Kidney epithelial cell (primary cell): ENCODE measurements at regions not wholly inside any gene's neighbourhood (a gene's known extent, or its start where the extent isn't known, plus 50 kb on each side); places are given as distances from the start of the nearest gene placed in this dataset.

Experiments used
- DNase-seq: peaks from one replicate; pipeline ENCODE4 v3.0.0-alpha.2; 2010; ENCODE audit warnings: low read depth
- H3K27me3 ChIP-seq: 2 replicates; pipeline ENCODE4 v1.6.0; 2011; ENCODE audit warnings: low read length; ENCODE audit not compliant: control insufficient read depth, insufficient read depth
- H3K36me3 ChIP-seq: 2 replicates; pipeline ENCODE4 v1.5.1; 2011; ENCODE audit warnings: low read length; ENCODE audit not compliant: control insufficient read depth, insufficient read depth
- H3K4me3 ChIP-seq: 2 replicates; pipeline ENCODE4 v1.5.1; 2011; ENCODE audit warnings: low read depth, mild to moderate bottlenecking, control low read depth, low read length
- TF ChIP-seq, protein P1 (sequence below): IDR thresholded peaks from 2 replicates; pipeline ENCODE4 v1.5.1; 2011; ENCODE audit warnings: mild to moderate bottlenecking, moderate library complexity, low read length, control low read depth, inconsistent platforms; ENCODE audit not compliant: insufficient read depth, poor library complexity, severe bottlenecking

DNA sequence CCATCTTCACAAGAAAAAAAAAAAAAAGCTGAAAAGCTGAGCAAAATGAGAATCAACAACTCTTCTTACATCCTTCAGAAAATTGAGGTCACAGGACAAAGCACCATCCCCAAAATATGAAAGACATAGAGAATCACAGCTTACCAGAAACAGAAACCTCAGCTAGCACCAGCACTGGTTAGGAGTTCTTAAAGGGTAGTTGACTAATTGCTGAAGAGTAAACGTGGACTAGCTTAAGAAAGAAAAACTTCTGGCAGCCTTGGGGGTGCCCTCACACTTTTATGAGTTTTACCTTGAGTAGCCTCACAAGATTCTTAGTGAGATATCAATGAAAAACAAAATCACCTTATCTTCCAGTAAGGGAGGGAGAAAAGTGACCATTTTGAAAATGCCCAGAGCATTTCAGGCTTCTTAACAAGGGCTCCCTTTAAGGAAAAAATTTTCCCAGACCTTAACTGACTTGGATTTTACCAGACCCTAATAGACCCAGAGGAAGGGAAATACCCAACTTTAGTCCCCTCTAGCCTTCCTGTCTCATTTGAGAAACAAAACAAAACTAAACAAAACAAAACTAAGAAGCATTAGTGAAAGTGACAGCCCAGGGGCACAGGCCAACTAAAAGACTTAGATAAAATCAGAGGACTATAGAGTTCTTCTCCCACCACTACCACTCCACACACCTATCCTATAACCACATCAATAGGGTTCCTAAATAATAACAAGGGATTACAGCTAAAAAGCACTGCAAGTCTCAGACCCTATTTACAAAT, 888.6 kb downstream of the DIAPH3 start:
- TF ChIP-seq, protein P1, sequence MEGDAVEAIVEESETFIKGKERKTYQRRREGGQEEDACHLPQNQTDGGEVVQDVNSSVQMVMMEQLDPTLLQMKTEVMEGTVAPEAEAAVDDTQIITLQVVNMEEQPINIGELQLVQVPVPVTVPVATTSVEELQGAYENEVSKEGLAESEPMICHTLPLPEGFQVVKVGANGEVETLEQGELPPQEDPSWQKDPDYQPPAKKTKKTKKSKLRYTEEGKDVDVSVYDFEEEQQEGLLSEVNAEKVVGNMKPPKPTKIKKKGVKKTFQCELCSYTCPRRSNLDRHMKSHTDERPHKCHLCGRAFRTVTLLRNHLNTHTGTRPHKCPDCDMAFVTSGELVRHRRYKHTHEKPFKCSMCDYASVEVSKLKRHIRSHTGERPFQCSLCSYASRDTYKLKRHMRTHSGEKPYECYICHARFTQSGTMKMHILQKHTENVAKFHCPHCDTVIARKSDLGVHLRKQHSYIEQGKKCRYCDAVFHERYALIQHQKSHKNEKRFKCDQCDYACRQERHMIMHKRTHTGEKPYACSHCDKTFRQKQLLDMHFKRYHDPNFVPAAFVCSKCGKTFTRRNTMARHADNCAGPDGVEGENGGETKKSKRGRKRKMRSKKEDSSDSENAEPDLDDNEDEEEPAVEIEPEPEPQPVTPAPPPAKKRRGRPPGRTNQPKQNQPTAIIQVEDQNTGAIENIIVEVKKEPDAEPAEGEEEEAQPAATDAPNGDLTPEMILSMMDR = no peak
- Histone ChIP-seq H3K27me3 (no peaks in the 10 kb centered on the region), H3K4me3 (no peak overlapping the region), H3K36me3 (no peaks in the 10 kb centered on the region)
- DNase-seq = no peak

DNA sequence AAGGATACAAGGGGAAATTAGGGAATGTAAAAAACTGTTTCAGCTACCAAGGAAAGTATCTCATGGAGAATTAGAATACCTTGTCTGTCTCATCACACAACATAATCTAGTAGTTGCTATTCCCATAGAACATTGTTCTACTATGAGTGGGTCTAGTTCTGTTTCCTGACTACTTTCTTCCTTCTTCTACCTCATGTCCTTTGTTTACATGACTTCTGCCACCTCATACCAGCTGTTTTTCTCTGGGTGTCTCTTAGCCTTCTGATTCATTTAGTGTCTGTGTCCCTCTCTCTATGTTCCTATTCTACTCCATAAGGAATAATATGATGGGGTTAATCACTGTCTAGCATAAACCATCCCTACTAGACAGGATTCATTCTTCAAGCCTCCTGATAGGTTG, 887.3 kb downstream of the DIAPH3 start:
- TF ChIP-seq, protein P1 = no peak
- Histone ChIP-seq H3K27me3 (no peaks in the 10 kb centered on the region), H3K36me3 (no peaks in the 10 kb centered on the region), H3K4me3 (no peak overlapping the region)
- no peak for DNase-seq

DNA sequence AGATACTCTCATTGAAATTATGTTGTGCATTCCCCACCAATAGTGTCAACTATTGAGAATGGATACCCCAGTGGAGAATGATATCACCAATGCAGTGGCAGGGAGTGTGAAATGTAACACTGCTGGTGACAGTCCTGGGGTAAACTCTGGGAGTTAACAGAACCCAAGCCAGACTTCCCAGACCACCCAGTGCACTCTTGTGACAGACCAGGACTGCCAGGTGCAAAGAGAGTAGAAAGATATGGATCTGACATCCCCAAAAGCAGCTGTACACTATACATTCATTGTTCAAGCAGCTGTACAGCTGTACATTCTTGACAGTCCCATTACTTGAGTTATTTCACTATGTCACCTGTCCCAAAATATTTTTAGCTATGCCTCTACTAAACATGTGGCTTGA, 886.6 kb downstream of the DIAPH3 start:
- no peak overlapping the region for H3K4me3 ChIP-seq
- no peaks in the 10 kb centered on the region for H3K36me3 ChIP-seq
- H3K27me3 ChIP-seq = no peaks in the 10 kb centered on the region
- TF ChIP-seq, protein P1 = no peak
- DNase-seq = no peak

DNA sequence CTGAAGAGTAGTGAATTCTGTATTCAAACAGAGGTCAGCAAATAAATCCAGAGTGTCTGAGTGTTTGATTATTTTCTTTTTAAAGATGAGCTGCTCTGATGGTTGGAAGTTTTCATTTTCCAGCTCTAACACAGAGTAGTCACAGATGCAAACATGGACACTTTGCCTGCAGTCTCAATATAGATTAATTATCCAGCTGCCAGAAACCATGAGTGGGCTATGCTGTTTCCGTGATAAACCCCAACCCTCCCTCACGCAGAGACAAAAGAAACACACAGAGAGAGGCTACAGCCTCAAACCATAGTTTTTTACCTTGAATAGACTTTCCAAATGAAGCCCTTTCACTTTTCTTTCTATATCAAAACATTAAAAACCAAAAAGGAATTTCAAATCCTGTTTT, 884.7 kb downstream of the DIAPH3 start:
- H3K4me3 ChIP-seq = no peak overlapping the region
- DNase-seq = no peak
- no peaks in the 10 kb centered on the region for H3K27me3 ChIP-seq
- TF ChIP-seq, protein P1 = no peak
- H3K36me3 ChIP-seq = no peaks in the 10 kb centered on the region

DNA sequence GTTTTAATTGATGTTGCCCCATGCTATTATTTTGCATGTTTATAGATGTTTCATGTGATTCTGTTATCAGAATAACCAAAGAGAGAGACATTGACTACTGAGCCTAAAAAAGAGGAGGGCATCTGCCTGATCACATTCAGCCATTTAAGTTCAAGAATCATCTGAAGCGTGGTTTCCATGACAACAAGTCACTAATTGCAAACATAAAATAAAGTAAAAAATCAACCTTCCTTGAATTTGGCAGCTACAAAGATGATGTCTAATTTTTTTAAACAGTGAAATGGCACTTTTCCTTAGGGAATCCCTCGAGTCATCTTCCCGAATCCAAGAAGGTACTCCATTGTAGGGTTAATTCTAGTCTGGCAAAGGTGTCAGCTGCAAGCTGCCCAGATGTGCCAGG, 884.2 kb downstream of the DIAPH3 start:
- no peaks in the 10 kb centered on the region for H3K36me3 ChIP-seq
- no peak overlapping the region for H3K4me3 ChIP-seq
- no peaks in the 10 kb centered on the region for H3K27me3 ChIP-seq
- TF ChIP-seq, protein P1 = no peak
- no peak for DNase-seq

DNA sequence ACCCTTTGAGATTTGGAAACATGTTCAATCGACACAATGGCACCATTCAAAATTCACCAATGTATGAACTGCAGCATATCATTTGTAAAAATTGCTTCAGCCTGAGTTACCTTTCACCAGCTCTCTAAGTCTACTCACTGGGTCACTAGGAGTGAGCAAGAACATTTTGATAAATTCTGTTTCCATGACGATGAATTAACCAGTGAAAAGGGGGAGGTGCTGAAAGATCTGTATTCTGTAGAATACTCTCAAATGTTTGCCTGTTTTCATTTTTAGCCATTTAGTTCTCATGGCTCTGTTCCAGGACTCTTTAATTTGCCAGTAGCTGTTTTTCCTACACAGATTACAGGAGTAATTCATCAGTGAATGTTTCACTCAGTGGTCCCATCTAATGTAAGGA, 883.4 kb downstream of the DIAPH3 start:
- no peaks in the 10 kb centered on the region for H3K36me3 ChIP-seq
- DNase-seq = no peak
- TF ChIP-seq, protein P1 = no peak
- no peaks in the 10 kb centered on the region for H3K27me3 ChIP-seq
- no peak overlapping the region for H3K4me3 ChIP-seq
